ENCODE measurements at regions not wholly inside any gene's neighbourhood (a gene's known extent, or its start where the extent isn't known, plus 50 kb on each side); places are given as distances from the start of the nearest gene placed in this dataset.

DNA sequence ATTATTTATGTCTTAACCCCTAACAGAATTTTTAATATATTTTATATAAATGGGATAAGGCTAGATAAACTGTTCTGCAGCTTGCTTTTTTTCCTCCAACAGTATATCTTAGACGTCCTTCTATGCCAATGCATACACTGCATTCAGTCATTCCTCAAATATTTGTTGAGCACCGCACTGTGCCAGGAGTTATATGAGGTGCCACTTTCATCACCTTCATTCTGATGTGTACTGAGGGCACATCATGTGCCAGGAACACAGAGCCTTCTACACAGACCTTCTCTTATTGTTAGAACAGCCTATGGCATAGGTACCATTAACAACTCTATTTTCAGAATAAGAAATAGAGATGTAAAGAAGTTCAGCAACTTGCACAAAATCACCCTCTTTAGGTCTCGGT is 570.1 kb downstream of the CDK5RAP2 start:
- no peak for DNase-seq (ENCODE audit: low spot score)

DNA sequence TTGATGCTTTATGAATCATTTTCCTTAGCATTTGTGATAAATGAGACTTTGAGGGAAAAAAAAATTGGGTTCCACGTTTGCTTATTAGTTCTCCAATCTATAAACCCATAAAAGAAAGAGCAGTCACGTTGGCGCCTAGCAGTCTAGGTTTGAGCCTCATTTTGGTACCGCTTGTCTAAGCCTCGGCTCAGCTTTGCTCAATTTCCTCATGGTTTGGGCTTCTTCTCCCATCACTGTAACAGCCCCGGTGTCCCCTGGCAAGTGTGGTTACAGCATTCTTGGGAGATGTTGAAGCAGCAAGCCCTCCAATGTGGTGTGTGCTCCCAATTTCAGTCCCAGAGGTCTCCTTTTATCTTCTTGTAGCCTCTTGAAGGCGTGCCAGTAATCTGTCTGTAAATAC is 578.4 kb downstream of the CDK5RAP2 start:
- no peak for DNase-seq (ENCODE audit: low spot score)

DNA sequence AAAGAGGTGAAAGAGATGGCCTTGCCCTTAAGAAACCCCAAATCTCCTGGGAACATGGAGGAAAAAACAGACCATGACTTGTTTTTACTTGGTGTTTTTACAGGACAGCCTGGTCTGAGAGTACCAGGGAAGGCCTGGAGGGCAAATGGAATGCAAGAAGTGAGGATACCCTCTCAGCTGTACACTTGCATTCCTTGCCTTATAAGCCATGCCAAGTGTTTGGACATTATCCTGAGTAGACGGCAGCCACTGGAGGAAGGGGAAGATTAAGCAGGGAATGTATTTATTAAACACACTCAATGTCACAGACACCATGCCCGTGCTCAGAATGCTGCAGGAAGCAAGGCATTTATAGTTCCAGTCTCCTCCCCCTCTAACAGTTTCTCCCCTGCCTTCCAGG is 581.4 kb downstream of the CDK5RAP2 start:
- DNase-seq (ENCODE audit: low spot score) = no peak

DNA sequence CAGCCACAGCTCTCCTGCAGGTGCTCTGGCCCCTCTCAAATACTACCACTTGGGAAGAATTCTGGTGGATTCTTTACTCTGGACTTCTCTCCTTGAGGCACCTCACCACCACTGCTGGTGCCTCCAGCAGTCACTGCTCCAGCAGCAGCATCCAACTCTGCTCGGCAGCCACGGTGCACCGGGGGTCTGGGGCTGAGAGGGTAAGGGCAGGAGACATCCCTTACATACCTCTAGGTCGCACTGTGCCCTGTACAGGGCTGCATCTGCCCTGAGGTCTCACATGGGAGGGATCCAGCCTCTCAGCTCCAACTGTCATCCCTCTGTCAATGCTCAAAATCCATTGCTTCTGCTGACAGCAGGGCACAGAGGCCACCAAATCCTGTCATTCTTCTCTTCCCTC is 588.2 kb downstream of the CDK5RAP2 start:
- no peak for DNase-seq (ENCODE audit: low spot score)

DNA sequence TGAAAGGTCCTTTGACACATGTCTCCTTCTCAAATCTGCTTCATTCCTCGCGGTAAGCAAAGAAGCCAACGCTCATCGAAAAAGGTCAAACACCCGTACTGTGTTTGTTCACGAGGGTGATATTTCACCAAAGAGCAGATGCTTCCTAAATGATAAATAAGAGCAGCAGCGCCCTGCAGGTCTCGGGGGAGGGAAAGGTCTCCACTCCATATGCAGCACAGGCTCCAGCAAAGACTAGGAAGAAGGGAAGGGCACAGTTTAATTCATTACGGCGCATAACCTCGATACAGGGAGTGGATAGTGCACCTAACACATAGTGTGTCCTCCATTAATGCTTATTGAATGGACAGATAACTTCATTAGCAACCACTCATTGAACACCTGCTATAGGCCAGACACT is 593.3 kb downstream of the CDK5RAP2 start:
- DNase-seq (ENCODE audit: low spot score) = no peak

DNA sequence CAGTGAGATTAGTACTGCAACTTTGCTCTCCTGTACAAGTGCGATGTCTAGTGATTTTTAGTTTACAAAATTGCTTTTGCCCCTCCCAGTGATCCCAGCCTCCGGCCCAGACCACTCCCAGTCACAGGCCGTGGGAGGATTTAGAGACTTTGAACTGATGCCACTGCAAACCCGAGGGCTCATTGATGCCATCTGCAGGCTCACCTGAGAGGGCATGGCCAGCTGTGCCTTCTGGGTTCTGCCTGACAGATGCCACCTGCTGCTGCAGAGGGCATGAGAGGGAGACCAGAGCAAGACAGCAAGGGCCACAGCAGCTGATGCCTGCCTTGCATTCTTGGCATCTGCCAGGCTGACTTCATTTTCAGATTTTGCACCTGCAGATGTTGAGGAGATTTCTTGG is 593.8 kb downstream of the CDK5RAP2 start:
- no peak for DNase-seq (ENCODE audit: low spot score)

DNA sequence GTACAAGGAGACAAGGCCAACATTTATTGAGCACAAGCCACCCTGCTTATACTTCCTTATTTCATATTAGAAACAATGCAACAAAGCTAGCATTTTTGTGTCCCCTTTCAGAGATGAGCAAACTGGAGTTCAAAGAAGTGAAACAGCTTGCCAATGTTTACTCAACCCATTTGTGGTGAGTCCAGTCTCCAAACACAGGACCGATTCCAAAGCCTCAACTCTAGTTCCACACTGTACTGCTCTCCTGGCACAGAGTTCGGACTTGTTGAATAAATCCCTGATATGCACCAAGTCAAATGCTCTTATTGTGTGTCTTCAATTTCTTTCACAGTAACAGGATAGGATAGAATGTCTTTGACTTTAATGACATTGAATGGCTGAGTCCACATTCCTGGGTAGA is 604.8 kb upstream of the BRINP1 start:
- DNase-seq (ENCODE audit: low spot score) = no peak

DNA sequence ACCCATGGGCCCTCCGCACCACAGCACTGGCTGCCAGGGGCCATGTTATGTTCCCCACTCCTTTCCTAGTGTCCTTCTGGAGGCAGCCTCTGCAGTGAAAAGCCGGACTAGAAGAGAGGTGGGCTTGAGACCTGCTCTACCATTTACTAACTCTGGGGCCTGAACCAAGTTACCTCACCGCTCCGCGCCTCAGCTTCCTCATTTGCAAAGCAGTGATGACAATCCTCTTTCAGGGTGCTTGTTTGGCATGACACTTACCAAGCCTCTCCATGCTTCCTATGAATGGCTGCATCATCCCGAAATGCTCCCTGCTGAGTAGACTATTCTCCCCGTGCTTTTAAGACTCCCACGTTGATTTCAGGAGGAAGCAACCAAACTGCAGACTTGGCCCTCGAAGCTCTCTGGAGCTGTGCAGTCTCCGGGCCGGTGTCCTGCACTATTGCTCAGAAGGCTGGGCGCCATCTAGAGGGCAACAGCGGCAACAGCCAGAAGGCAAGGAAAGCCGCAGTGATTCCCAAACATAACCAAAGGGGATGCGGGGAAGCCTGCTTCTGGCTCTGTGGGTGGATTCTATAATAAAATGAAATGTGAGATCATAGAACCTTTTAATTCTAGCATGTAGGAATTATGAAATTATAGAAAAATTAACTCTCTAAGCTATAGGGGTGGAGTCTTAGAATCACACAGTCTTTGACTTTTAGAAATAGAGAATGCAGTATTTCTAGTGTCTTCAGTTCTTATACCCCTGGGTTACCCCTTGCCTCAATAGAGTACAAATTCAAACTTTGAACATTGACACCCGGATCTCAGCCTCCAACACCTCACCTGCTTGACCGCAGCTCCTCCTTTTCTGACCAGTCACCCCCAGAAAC is 599.8 kb upstream of the BRINP1 start:
- DNase-seq (ENCODE audit: low spot score) = peak; percentile 57

DNA sequence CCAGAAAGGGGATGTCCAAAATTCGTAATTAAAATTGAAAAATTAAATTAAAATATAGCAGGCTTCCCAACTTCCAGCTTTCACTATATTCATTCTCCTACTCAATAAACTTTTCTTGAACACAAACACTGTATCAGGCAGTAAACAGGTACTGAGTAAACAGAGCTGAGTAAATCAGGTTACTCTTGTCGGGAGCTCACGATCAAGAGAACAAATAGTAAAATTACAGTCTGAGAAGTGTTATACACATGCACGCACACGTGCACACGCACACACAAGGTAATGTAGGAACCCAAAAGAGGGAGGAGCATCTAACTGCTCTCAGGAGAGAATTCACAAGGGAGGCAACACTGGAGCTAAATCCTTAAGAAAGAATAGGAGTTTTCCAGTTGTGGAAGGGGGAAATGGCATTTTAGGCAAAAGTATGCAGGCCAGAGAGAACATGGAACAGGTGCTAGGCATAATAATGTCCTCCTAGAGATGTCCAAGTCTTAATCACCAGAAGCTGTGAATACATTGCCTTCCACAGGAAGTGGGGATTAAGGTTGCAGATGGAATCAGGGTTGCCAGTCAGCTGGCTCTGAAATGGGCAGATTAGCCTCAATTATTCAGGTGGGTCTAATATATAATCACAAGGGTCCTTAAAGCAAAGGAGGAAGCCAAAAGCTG is 598.8 kb upstream of the BRINP1 start:
- no peak for DNase-seq (ENCODE audit: low spot score)

DNA sequence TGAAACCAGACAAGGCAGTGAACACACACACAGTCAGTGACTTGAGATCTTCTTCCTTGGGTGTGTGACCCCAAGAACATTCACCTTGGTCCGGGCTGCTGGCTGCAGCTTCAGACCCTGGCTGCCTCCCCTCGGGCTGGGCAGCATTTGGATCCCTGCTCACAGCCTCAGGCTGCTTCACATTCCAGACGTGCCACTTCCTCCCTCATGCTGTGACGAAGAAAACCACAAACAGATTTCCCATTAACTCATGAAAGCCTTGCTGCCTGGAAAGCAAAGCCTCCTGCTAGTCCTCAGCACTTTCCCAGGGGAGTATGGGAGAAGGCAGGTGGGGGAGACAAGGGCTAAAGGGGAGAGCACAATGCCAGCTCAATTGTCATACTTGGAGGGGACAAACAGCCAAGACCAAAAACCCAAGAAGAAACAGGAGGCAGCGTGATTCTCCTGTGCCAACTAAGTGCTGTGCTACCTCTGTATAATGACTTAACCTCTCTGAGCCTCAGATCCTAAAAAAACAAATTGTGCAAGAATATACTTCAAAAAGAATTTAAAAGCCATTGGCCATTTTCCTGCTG is 594.6 kb upstream of the BRINP1 start:
- peak; percentile 90 for DNase-seq (ENCODE audit: low spot score)

DNA sequence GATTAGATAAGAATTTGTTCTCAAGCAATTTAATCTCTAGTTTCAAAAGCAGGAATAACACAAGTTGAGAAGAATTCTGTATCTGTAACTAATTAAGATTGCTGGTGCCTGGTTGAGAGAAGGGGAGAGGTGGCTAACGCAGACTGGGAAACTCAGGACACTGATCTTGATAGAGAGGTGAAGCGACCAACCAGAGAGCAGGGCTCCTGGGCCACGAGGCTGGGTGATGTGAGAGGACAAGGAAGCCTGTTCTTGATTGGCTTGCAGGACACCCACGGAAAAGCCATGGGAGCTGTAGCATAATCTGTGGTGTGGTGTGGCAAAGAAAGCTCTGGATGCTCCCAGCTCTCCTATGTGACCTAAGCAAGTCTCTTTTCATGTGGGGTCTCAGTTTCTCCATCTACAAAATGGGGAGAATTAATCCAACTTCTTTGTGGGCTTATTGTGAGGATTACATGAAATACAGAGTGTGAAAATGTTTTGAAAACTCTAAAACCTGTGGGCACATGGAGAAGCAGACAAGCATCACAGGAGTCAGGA is 594.1 kb upstream of the BRINP1 start:
- peak; percentile 74 for DNase-seq (ENCODE audit: low spot score)

DNA sequence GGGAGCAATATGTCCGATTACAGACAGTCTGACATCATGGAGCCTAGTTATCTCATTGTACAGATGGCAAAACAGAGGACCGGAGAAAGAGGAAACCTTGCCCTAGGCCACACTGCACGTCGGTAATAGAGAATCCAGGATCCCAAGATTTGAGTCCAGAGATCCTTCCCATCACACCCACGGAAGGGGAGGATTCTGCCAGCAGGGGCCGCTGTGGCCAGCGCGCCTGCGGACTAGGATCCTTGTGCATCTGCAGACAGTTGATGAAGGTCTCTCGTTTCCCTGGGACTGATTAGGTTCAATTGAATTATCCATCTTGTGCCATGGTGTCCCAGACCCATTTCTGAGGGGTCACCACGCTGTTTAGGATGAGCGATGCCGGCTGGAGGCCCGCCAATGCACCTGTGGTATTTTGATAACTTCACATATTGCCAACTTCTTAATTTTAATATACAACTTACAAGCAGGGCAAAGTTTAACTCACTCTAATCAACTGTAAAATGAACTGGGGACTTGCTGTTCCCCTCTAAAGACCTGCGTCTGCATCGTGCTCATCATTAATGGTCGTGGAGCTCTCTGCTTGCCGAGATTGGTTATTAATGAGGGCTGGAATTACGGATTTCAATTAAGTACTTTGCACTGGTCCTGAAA is 592.7 kb upstream of the BRINP1 start:
- DNase-seq (ENCODE audit: low spot score) = no peak

DNA sequence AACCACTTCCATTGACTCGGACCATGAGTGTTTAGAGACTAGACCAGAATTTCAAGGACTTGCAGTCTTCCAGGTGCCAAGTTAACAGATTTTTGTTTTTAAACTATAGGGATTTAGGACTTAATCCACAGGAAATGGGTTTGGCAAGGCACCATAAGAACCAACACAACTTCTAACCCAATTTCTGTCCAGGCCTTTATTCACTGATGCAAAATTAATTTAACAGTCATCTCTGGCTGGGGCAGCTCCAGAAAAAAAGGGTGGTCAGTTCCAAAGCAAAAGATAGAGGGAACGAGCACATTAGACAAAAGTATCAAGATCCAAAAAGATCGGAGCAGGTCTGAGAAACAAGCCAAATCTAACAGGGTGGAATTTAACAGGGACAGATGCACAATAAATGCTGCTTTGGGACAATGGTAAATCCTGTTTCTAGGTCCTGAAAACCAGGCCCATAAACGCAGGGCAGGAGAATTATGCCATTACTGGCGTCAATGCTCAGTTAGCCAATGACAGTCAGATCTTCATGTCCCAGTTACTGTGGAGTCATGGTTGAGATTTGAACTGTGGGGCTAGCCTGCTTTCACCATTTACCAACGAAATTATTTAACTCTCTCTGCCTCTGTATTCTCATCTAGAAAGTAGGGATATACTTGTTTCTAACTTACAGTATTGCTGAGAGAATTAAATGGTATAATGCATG is 590.8 kb upstream of the BRINP1 start:
- DNase-seq (ENCODE audit: low spot score) = no peak

DNA sequence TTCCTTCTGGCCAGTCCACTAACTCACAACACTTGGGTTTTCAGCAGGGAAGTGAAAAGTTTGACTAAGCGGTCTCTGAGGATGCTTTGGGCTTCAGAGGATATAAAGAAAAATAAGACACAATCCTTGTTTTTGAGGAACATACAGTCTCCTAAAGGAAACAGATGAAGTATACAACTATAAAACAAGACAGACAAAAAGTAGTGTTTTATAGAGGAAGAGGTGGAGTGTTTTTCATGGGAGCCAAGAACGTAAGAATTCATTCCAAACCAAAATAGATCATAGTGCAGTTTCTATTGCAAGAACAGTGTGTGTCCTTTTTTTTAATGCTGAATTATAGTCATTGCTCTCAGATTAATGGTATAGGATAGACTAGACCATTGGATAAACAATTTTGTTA is 586.9 kb upstream of the BRINP1 start:
- no peak for DNase-seq (ENCODE audit: low spot score)

DNA sequence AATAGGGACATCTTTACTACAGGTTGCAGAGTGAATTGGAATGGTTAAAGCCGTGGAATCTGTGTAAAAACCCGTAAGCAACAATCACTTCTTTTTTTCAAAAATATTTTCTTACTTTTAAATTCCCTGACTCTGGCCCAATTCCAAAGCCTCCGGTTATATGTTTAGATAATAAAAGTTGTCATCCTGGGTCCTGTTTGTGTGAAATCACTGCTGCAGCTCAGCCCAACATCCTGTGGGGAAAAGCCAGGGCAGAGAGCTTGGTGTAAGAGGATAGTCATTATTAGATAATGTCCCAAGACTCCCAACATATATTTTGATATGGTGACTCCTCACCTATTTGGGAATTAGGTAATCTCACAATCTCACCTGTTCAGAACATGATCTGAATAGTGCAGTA is 586.0 kb upstream of the BRINP1 start:
- DNase-seq (ENCODE audit: low spot score) = no peak

DNA sequence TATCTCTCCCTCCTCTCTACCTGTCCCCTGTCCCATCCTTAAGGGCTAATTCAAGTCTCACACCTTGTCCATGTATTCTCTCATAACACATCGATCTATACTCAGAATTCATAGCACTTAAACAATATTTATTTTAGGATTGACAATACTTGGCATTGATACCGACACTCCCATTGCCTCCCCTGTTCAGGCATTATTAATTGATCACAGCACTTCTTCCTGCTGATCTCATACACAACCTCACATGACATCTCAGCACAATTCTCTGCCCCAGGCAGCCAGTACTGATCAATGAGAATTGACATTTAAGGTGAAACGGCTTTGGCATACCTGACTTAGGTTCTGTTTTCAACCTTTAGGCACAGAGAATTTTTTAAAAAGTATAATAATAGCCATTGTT is 582.4 kb upstream of the BRINP1 start:
- DNase-seq (ENCODE audit: low spot score) = no peak

DNA sequence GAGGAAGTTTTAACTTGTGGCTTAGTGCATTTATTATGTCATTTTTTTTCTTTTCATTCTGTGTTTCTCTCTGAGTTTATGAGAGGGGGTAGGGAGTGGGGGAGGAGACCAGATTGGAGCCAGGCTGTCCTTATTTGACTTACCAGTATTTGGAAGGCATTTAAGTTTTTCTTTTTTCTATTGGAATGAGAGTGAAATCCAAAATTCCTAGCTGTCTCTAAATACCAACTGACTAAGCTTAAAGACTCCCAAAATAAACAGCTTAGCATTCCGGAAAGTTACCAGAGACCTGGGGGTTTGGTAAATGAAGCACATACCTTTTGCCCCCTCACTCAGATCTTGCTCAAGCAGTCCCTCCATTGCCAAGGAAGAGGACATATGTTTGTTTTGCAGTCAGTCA is 581.9 kb upstream of the BRINP1 start:
- no peak for DNase-seq (ENCODE audit: low spot score)

DNA sequence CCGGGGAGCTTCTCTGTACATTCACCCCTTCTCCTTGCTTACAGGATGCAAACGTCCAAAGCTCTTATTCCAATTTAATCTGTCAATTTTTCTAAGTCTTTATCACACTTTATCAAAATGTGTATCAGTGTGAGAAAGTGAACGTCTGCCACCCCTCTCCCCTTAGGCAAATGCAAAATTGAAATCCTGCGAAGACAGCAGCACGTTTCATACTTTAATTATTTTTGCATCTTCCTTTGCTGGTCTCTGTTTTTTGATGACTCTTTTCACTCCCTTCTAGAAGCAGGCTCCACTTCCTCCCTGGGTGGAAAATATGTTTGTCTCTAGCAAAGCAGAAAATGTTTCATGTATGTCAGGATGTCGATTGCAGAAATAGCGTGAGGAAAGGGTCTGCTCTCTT is 576.5 kb upstream of the BRINP1 start:
- DNase-seq (ENCODE audit: low spot score) = no peak

DNA sequence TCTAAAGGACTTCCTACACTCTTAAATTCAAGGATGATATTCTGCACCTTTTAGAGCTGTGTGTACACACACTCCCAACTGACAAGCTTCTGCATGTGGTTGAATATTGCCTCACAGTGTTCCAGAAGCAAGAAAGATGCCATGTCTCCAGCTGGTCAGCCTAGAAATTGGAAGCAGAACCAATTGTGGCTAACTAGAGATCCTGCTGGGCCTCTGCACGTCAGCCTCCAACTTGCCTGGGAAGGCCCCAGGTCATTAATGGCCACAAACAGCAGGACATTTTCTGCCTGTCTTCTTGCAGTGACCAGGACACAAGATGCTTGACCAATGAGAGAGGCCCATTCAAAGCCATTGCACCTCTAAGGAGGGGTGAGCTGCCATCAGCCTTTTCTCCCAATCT is 571.9 kb upstream of the BRINP1 start:
- no peak for DNase-seq (ENCODE audit: low spot score)

DNA sequence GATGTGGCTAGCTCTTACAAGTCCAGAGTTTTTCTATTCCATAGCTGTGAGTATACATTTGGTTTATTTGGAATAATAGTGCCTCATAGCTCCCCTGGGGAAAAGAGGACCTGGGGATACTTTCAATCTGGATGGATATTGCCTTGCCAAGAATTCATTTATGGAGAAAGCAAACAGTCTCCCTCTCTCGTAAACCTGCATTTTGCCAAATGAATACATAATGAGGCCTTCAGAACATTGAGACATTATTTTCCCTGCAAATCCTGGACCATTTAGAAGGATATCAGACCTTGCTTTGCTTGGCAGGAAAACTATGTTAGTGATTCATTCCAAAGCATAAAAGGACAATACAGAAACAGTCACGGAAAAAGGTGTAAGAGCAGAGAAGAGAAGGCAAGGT is 569.6 kb upstream of the BRINP1 start:
- DNase-seq (ENCODE audit: low spot score) = no peak

DNA sequence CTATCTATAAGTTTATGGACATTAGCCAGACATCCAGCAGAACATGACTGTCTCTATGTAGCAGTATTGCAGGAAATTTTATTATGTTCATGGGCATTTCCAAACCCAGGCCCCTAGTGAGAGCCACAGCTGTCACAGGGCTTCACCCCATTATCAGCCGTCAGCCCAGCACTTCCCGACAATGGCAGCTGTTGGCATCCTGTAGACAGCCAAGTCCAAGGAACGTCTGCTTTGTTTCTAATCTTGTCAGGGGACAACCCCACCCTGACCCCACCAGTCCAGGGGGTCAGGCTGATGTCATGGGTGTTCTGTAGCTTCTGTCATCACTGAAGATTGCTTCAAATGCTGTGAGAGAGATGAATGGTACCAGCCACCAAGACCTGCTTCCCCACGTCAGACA is 565.3 kb upstream of the BRINP1 start:
- no peak for DNase-seq (ENCODE audit: low spot score)

DNA sequence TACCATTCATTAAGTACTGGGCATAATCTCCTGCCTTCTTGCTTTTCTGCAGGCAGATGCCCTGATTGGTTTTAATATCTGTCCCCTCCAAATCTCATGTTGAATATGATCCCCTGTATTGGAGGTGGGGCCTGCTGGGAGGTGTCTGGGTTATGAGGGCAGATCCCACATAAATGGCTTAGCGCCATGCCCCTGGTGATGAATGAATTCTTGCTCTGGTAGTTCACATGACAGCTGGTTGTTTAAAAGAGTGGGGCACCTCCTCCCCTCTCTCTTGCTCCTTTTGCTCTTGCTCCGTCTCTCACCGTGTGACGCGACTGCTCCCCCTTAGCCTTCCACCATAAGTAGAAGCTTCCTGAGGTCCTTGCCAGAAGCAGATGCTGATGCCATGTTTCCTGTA is 564.0 kb upstream of the BRINP1 start:
- DNase-seq (ENCODE audit: low spot score) = no peak

Data from A172 (cell line).